GM20000 (cell line): ENCODE measurements at regions not wholly inside any gene's neighbourhood (a gene's known extent, or its start where the extent isn't known, plus 50 kb on each side); places are given as distances from the start of the nearest gene placed in this dataset.

Experiments used
- DNase-seq: peaks from one replicate; pipeline ENCODE4 v3.0.0; 2012; ENCODE audit warnings: low spot score
- TF ChIP-seq, protein P1 (sequence below): IDR thresholded peaks from 2 replicates; pipeline ENCODE4 v1.5.1; 2012; ENCODE audit warnings: mild to moderate bottlenecking, control low read depth; ENCODE audit errors: extremely low read depth, missing control alignments

GRCh38 chr12:41919526-41920261 is 225.0 kb downstream of the GXYLT1 start:
- TF ChIP-seq, protein P1, sequence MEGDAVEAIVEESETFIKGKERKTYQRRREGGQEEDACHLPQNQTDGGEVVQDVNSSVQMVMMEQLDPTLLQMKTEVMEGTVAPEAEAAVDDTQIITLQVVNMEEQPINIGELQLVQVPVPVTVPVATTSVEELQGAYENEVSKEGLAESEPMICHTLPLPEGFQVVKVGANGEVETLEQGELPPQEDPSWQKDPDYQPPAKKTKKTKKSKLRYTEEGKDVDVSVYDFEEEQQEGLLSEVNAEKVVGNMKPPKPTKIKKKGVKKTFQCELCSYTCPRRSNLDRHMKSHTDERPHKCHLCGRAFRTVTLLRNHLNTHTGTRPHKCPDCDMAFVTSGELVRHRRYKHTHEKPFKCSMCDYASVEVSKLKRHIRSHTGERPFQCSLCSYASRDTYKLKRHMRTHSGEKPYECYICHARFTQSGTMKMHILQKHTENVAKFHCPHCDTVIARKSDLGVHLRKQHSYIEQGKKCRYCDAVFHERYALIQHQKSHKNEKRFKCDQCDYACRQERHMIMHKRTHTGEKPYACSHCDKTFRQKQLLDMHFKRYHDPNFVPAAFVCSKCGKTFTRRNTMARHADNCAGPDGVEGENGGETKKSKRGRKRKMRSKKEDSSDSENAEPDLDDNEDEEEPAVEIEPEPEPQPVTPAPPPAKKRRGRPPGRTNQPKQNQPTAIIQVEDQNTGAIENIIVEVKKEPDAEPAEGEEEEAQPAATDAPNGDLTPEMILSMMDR, result no peak
- DNase-seq, result no peak

DNA sequence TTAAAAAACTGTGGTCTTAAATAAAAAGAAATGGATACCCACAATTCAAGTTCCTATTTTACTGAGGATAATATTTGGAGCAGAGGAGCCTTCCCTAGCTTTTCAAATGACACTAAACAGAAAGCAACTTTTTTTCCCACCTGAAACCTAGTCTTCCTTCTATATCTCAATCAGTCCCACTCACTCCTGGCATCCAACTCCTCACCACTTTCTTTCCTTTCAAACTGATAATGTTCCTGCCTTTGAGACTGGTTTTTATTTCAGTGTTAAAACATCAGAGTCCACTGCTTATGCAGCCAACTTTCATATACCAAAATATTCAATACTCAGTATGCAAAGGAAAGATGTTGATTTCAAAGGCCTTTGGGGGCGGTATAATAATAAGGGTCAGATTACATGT is 225.6 kb downstream of the GXYLT1 start:
- TF ChIP-seq, protein P1, result no peak
- DNase-seq, result no peak

GRCh38 chr12:41917938-41918341 is 226.7 kb downstream of the GXYLT1 start:
- TF ChIP-seq, protein P1, result no peak
- DNase-seq, result no peak

- TF ChIP-seq, protein P1, result no peak
- DNase-seq, result no peak
Measured at GRCh38 chr12:41917181-41917580, 227.5 kb downstream of the GXYLT1 start.

DNA sequence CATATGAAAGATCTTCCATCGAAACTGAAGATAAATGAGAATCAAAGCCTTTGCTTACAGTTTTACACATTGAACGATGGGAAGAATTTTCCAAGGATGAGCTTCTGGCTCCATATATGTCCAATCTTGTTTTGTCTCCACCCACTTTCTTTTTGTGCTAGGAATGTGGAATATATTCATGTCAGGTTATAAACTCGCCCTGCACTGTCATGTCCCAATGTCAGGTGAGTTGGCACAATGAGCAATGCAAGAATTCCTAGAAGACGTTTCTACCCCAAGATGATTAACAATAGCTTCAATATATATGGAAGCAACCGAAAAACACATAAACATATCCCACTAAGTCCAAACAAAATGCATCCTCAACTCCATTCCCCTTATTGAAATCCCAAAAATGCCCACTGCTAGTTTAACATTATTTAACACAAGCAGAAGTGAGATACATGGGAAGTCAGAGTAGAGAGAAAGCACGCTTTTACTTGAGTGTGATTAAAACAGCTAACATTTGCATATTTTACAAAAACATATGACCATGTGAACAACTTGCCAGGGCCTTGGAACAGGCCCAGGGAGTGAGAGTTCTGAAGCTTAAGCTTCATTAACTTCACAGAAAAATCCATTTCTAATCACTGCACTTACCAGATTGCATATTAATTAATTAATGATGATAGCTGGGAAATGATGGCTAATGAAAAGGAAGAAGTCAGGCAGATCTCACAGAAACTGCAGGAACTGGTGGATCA is 233.9 kb downstream of the GXYLT1 start:
- TF ChIP-seq, protein P1, result no peak
- no peak for DNase-seq

GRCh38 chr12:41908206-41908605 is 236.5 kb downstream of the GXYLT1 start:
- TF ChIP-seq, protein P1, result no peak
- no peak for DNase-seq

DNA sequence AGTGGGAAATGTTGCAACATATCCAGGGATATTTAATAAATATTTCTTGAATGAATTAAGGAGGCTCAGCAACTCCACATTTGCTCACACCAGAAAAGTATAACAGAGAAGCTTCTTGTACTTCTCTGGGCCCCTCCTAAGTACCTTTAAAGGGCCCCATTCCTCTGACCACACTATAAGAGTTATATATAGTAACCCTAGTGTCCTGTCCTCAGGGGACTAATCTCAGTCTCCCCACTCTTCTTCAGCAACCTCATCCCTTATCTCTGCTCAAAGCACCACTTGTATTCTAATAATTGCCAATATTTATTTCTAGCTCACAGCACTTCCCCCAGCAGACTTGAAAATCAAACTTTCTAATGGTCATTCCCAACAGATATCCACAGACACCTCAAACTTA is 237.1 kb downstream of the GXYLT1 start:
- no peak for DNase-seq
- TF ChIP-seq, protein P1, result no peak
